Right ventricle myocardium inferior (tissue), 1 donor: ENCODE measurements at regions not wholly inside any gene's neighbourhood (a gene's known extent, or its start where the extent isn't known, plus 50 kb on each side); places are given as distances from the start of the nearest gene placed in this dataset.

ENCODE experiments used
- ATAC-seq: fragments of 200-7000 bp; cut with Tn5 transposase; one replicate; pipeline ENCODE4 v1.9.1; 2020; ENCODE audit warnings: mild to moderate bottlenecking, moderate library complexity
- DNase-seq: peaks from one replicate; pipeline ENCODE4 v3.0.0; 2021; ENCODE audit errors: missing footprints
- intact Hi-C: fragments of 100-400 bp; cut with DNase I; formaldehyde crosslinking; loops from one replicate; pipeline ENCODE4 v1.11.0; 2022
- donor health status: DM: no; HTN: yes; CAD: no; lungs with severe emphysema.

- ATAC-seq (no peak), DNase-seq (no peak)
- intact Hi-C loops = loop anchor here (5.0 kb wide), 1 partner anchor 44 kb away; no protein-coding TSS in a partner anchor
Measured at GRCh38 chr1:111556325-111557037, 53.0 kb upstream of the ADORA3 start.

GRCh38 chr1:111559736-111560279 lies 56.4 kb upstream of the ADORA3 start:
- intact Hi-C loops = loop anchor here (5.0 kb wide), 1 partner anchor 48 kb away; no protein-coding TSS in a partner anchor
- no peak for DNase-seq
- ATAC-seq = no peak

GRCh38 chr1:111561328-111561727 lies 57.9 kb upstream of the ADORA3 start:
- ATAC-seq (peak; percentile 67), DNase-seq (no peak)
- intact Hi-C loops = no loop called here

DNA sequence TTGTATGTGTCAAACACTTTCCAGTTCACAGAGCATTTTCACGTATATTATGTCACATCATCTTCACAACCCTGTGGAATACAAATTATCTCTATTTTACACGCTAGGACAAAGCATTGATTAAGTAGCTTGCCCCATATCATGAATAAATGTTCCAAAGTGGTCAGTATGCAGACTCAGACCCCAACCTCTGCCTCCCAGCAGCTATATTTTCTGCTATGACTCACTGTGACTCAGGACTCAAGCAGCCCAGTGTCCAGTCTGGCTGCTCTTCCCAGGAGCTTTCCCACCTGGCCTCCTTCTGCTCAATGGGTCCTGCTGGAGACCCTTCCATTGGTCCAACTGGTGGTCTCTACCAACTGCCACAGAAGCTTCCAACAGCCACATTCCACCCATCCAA lies 56.0 kb upstream of the RAP1A start:
- intact Hi-C loops = no loop called here
- DNase-seq (no peak), ATAC-seq (no peak)

DNA sequence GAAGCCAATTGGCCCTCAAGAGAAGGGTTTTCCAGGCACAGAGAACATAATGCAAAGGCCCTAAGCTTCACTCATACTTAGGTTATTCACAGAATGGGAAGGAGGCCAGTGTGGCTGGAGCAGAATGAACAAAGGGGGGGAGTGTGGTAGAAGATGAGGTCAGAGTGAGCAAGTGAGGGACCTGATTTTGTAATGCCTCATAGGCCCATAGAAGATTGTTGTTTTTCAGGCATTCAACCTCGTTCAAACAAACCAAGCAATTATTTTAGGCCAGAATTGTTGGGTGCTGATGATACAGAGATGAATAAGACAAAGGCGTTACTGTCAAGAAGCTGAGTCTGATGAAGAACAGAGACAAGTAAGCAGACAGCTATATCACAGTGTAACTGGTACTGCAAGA lies 54.5 kb upstream of the RAP1A start:
- ATAC-seq = no peak

GRCh38 chr1:111565968-111566367 lies 53.6 kb upstream of the RAP1A start:
- intact Hi-C loops = no loop called here
- ATAC-seq (no peak), DNase-seq (no peak)

More for the DNA sequence above, 54.5 kb upstream of the RAP1A start:
- intact Hi-C loops = no loop called here
- DNase-seq = no peak

GRCh38 chr1:111568160-111568647 lies 51.4 kb upstream of the RAP1A start:
- no peak for ATAC-seq
- DNase-seq = no peak
- intact Hi-C loops = no loop called here
